Osteoblast (primary cell): ENCODE measurements at regions not wholly inside any gene's neighbourhood (a gene's known extent, or its start where the extent isn't known, plus 50 kb on each side); places are given as distances from the start of the nearest gene placed in this dataset.

Experiments
- DNase-seq: peaks from one replicate; pipeline ENCODE4 v3.0.0; 2011; ENCODE audit warnings: low spot score, mixed read lengths; ENCODE audit not compliant: insufficient read length; ENCODE audit errors: missing footprints
- H2AFZ ChIP-seq: 2 replicates; pipeline ENCODE4 v1.6.0; 2011; ENCODE audit warnings: mild to moderate bottlenecking, low read length
- H3K27ac ChIP-seq: 2 replicates; pipeline ENCODE4 v1.5.1; 2011; ENCODE audit warnings: mild to moderate bottlenecking, low read depth, low read length, moderate library complexity
- H3K27me3 ChIP-seq: 2 replicates; pipeline ENCODE4 v1.6.0; 2012; ENCODE audit warnings: mild to moderate bottlenecking, control low read depth, inconsistent platforms, low read length, moderate library complexity; ENCODE audit not compliant: insufficient read depth
- H3K36me3 ChIP-seq: 2 replicates; pipeline ENCODE4 v1.5.1; 2011; ENCODE audit warnings: mild to moderate bottlenecking, low read length, control low read depth, moderate library complexity; ENCODE audit not compliant: insufficient read depth
- H3K4me1 ChIP-seq: 2 replicates; pipeline ENCODE4 v1.5.1; 2011; ENCODE audit warnings: mild to moderate bottlenecking, low read length, control low read depth, moderate library complexity; ENCODE audit not compliant: insufficient read depth
- H3K4me2 ChIP-seq: 2 replicates; pipeline ENCODE4 v1.6.0; 2011; ENCODE audit warnings: mild to moderate bottlenecking, low read length; ENCODE audit not compliant: insufficient read depth
- H3K4me3 ChIP-seq: fragments of 200-600 bp; sonication (generic); 3 replicates; pipeline ENCODE4 v1.5.1; 2012; ENCODE audit warnings: mild to moderate bottlenecking, low read length, inconsistent platforms; ENCODE audit not compliant: insufficient read depth
- H3K79me2 ChIP-seq: 2 replicates; pipeline ENCODE4 v1.6.0; 2012; ENCODE audit warnings: mild to moderate bottlenecking, low read length, control low read depth, inconsistent platforms; ENCODE audit not compliant: insufficient read depth
- H3K9me3 ChIP-seq: 2 replicates; pipeline ENCODE4 v1.5.1; 2011; ENCODE audit warnings: low read depth, low read length, control low read depth
- H4K20me1 ChIP-seq: 2 replicates; pipeline ENCODE4 v1.6.0; 2012; ENCODE audit warnings: mild to moderate bottlenecking, low read length, control low read depth; ENCODE audit not compliant: insufficient read depth
- CTCF ChIP-seq: IDR thresholded peaks from 2 replicates; pipeline ENCODE4 v1.5.1; 2011; ENCODE audit warnings: mild to moderate bottlenecking, low read depth, low read length, moderate library complexity; ENCODE audit errors: extremely low read depth

DNA sequence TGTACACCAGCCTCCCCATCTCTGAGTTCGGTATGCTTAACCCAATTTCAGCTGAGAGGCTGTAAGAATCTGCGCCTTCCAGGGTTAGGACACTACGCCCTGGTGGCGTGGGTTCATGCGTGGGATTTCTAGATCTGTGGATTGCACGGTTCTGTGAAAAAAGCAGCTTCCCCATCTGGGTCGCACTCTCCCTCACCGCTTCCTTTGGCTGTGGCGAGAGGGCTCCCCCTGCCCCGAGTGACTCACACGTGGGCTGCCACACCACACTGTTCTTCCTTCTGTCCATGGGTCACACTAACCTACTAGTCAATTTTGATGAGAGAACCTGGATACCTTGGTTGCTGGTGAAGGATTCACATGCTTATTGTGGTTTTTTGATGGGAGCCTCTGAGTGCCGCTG, 256.0 kb upstream of the MAF start:
- H2AFZ ChIP-seq: no peak overlapping the region
- H3K9me3 ChIP-seq: no peaks in the 10 kb centered on the region
- no peak overlapping the region for H3K4me3 ChIP-seq
- H3K79me2 ChIP-seq: no peaks in the 10 kb centered on the region
- H3K4me1 ChIP-seq: no peaks in the 10 kb centered on the region
- no peak overlapping the region for H3K4me2 ChIP-seq
- no peak overlapping the region for H3K27ac ChIP-seq
- H4K20me1 ChIP-seq: no peaks in the 10 kb centered on the region
- H3K27me3 ChIP-seq: no peaks in the 10 kb centered on the region
- H3K36me3 ChIP-seq: no peaks in the 10 kb centered on the region
- no peak for TF ChIP-seq CTCF
- no peak for DNase-seq

DNA sequence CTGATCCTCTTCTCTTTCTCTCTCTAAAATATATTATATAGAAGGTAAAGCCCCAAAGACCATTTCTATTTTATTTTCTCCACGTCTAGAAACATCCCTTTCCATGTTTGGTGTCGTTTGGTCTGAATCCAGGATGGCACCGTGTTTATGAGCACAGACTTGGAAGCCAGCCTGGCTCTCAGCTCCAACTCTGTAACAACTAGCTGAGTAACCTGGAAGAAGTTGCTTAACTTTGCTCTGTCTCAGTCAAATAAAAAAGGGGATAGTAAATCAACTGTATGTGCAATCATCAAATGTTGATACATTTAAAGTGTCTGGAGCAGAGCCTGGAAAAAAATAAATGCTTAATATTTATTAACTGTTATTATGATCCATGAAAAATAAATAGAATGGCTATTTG, 249.8 kb upstream of the MAF start:
- Histone ChIP-seq H3K4me1 (no peaks in the 10 kb centered on the region), H4K20me1 (no peaks in the 10 kb centered on the region), H3K27me3 (no peaks in the 10 kb centered on the region), H3K36me3 (no peaks in the 10 kb centered on the region), H2AFZ (no peak overlapping the region), H3K9me3 (no peaks in the 10 kb centered on the region), H3K4me2 (no peak overlapping the region), H3K27ac (no peak overlapping the region), H3K4me3 (no peak overlapping the region), H3K79me2 (no peaks in the 10 kb centered on the region)
- no peak for DNase-seq
- TF ChIP-seq CTCF: no peak

GRCh38 chr16:79849119-79849518, 248.6 kb upstream of the MAF start:
- Histone ChIP-seq H3K79me2 (no peaks in the 10 kb centered on the region), H3K27ac (no peak overlapping the region), H3K9me3 (no peaks in the 10 kb centered on the region), H3K4me3 (no peak overlapping the region), H3K4me1 (no peaks in the 10 kb centered on the region), H4K20me1 (no peaks in the 10 kb centered on the region), H3K4me2 (no peak overlapping the region), H2AFZ (no peak overlapping the region), H3K27me3 (no peaks in the 10 kb centered on the region), H3K36me3 (no peaks in the 10 kb centered on the region)
- TF ChIP-seq CTCF: no peak
- DNase-seq: no peak

DNA sequence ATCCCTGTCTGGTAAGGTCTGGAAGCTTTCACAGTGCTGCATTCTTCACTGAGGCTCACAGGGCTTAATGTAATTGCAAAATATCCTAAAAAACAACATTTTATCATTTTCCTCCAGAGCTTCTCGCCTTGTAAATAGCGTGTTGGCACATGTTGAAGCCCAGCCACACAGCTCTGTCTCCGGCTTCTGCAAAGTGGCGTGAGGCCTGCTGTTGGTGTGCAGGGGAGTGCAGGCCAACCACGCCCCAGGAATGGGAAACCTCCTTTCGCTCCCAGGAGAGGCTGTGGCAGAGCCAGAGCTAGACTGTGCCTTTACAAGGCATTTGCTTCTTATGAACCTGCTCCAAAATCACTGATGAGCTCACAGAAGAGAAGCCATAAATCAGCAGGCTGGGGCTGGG, 248.2 kb upstream of the MAF start:
- no peak for TF ChIP-seq CTCF
- no peak for DNase-seq
- Histone ChIP-seq H3K79me2 (no peaks in the 10 kb centered on the region), H3K4me2 (no peak overlapping the region), H3K9me3 (no peaks in the 10 kb centered on the region), H3K27ac (no peak overlapping the region), H3K27me3 (no peaks in the 10 kb centered on the region), H3K4me3 (no peak overlapping the region), H4K20me1 (no peaks in the 10 kb centered on the region), H2AFZ (no peak overlapping the region), H3K36me3 (no peaks in the 10 kb centered on the region), H3K4me1 (no peaks in the 10 kb centered on the region)
